MM.1S (cell line): ENCODE measurements at regions not wholly inside any gene's neighbourhood (a gene's known extent, or its start where the extent isn't known, plus 50 kb on each side); places are given as distances from the start of the nearest gene placed in this dataset.

ENCODE experiments used
- DNase-seq: peaks from one replicate; pipeline ENCODE4 v3.0.0-alpha.2; 2015
- H2AFZ ChIP-seq: fragments of 300-600 bp; sonication (generic); 2 replicates; pipeline ENCODE4 v1.6.0; 2016; ENCODE audit warnings: antibody characterized with exemption, low read length
- H3F3A ChIP-seq: fragments of 300-600 bp; sonication (generic); 2 replicates; pipeline ENCODE4 v1.6.1; 2016; ENCODE audit warnings: mild to moderate bottlenecking, antibody characterized with exemption, low read length, moderate library complexity, mixed read lengths; ENCODE audit not compliant: insufficient read depth
- H3K27ac ChIP-seq: fragments of 300-600 bp; sonication (generic); 2 replicates; pipeline ENCODE4 v1.5.1; 2016; ENCODE audit warnings: mild to moderate bottlenecking, low read length
- H3K27me3 ChIP-seq: fragments of 300-600 bp; sonication (generic); replicated peaks from 2 replicates; pipeline ENCODE4 v1.6.0; 2016; ENCODE audit warnings: low read length; ENCODE audit not compliant: insufficient read depth
- H3K36me3 ChIP-seq: fragments of 300-600 bp; sonication (generic); replicated peaks from 2 replicates; pipeline ENCODE4 v1.6.1; 2016; ENCODE audit warnings: mild to moderate bottlenecking, low read length, mixed read lengths; ENCODE audit not compliant: insufficient read depth
- H3K4me1 ChIP-seq: fragments of 300-600 bp; sonication (generic); 2 replicates; pipeline ENCODE4 v1.6.1; 2016; ENCODE audit warnings: low read length, mixed read lengths
- H3K4me2 ChIP-seq: fragments of 300-600 bp; sonication (generic); 2 replicates; pipeline ENCODE4 v1.6.0; 2016; ENCODE audit warnings: low read depth, low read length
- H3K4me3 ChIP-seq: fragments of 300-600 bp; sonication (generic); 2 replicates; pipeline ENCODE4 v1.5.1; 2016; ENCODE audit warnings: low read length, mixed read lengths
- H3K79me2 ChIP-seq: fragments of 300-600 bp; sonication (generic); 2 replicates; pipeline ENCODE4 v1.6.1; 2016; ENCODE audit warnings: mixed run types, low read length, mixed read lengths
- H3K9ac ChIP-seq: fragments of 300-600 bp; sonication (generic); 2 replicates; pipeline ENCODE4 v1.6.1; 2016; ENCODE audit warnings: low read length, mixed read lengths
- H3K9me2 ChIP-seq: fragments of 300-600 bp; sonication (generic); replicated peaks from 2 replicates; pipeline ENCODE4 v1.6.1; 2016; ENCODE audit warnings: mild to moderate bottlenecking, low read length, mixed read lengths; ENCODE audit not compliant: insufficient read depth
- H3K9me3 ChIP-seq: fragments of 300-600 bp; sonication (generic); replicated peaks from 2 replicates; pipeline ENCODE4 v1.6.1; 2016; ENCODE audit warnings: mild to moderate bottlenecking, low read length, mixed read lengths; ENCODE audit not compliant: insufficient read depth
- H4K20me1 ChIP-seq: fragments of 300-600 bp; sonication (generic); 2 replicates; pipeline ENCODE4 v1.6.1; 2016; ENCODE audit warnings: mild to moderate bottlenecking, low read length, moderate library complexity, mixed read lengths; ENCODE audit not compliant: insufficient read depth
- CTCF ChIP-seq: fragments of 300-600 bp; sonication (generic); IDR thresholded peaks from 2 replicates; pipeline ENCODE4 v1.5.1; 2016; ENCODE audit warnings: antibody characterized with exemption, low read length, mixed read lengths
- EZH2 ChIP-seq: fragments of 300-600 bp; sonication (generic); optimal IDR thresholded peaks from 2 replicates; pipeline ENCODE3; 2017; ENCODE audit warnings: low read depth, mild to moderate bottlenecking, antibody characterized with exemption, low read length, mixed read lengths
- EZH2phosphoT487 ChIP-seq: fragments of 300-600 bp; sonication (generic); IDR thresholded peaks from 2 replicates; pipeline ENCODE4 v1.6.1; 2018; ENCODE audit warnings: antibody characterized with exemption, low read length

- no peak overlapping the region for H3K27ac ChIP-seq
- no peaks in the 10 kb centered on the region for H3K9me3 ChIP-seq
- no peak overlapping the region for H2AFZ ChIP-seq
- no peak overlapping the region for H3K9ac ChIP-seq
- DNase-seq = no peak
- H4K20me1 ChIP-seq = no peaks in the 10 kb centered on the region
- no peaks in the 10 kb centered on the region for H3K36me3 ChIP-seq
- no peaks in the 10 kb centered on the region for H3K27me3 ChIP-seq
- no peaks in the 10 kb centered on the region for H3F3A ChIP-seq
- no peaks in the 10 kb centered on the region for H3K79me2 ChIP-seq
- no peak overlapping the region for H3K4me2 ChIP-seq
- TF ChIP-seq EZH2phosphoT487 = no peak
- TF ChIP-seq EZH2 = no peak
- no peak for TF ChIP-seq CTCF
- H3K9me2 ChIP-seq = no peaks in the 10 kb centered on the region
- no peaks in the 10 kb centered on the region for H3K4me1 ChIP-seq
- H3K4me3 ChIP-seq = no peak overlapping the region
These were observed 77.3 kb upstream of the APC start for GRCh38 chr5:112660359-112660758.

- Histone ChIP-seq H3K27ac (no peak overlapping the region), H4K20me1 (no peaks in the 10 kb centered on the region), H3K9me3 (no peaks in the 10 kb centered on the region), H2AFZ (no peak overlapping the region), H3K4me3 (no peak overlapping the region), H3F3A (no peaks in the 10 kb centered on the region), H3K9ac (no peak overlapping the region), H3K79me2 (no peaks in the 10 kb centered on the region), H3K4me2 (no peak overlapping the region), H3K27me3 (no peaks in the 10 kb centered on the region), H3K36me3 (no peaks in the 10 kb centered on the region), H3K9me2 (no peaks in the 10 kb centered on the region), H3K4me1 (no peaks in the 10 kb centered on the region)
- TF ChIP-seq EZH2phosphoT487 (no peak), EZH2 (no peak), CTCF (no peak)
- DNase-seq = no peak
These were observed 74.5 kb upstream of the APC start for GRCh38 chr5:112663146-112663545.

GRCh38 chr5:112668016-112668415, 69.7 kb upstream of the APC start:
- no peak for DNase-seq
- Histone ChIP-seq H3K27ac (no peak overlapping the region), H3K4me2 (no peak overlapping the region), H3K36me3 (no peaks in the 10 kb centered on the region), H3K27me3 (no peaks in the 10 kb centered on the region), H3K9me3 (no peaks in the 10 kb centered on the region), H3K4me1 (no peaks in the 10 kb centered on the region), H3K79me2 (no peaks in the 10 kb centered on the region), H3K9me2 (no peaks in the 10 kb centered on the region), H2AFZ (no peak overlapping the region), H3F3A (no peaks in the 10 kb centered on the region), H3K9ac (no peak overlapping the region), H3K4me3 (no peak overlapping the region), H4K20me1 (no peaks in the 10 kb centered on the region)
- TF ChIP-seq CTCF = no peak

- Histone ChIP-seq H3K4me3 (no peak overlapping the region), H3K27me3 (no peaks in the 10 kb centered on the region), H3K9me2 (no peaks in the 10 kb centered on the region), H3F3A (no peaks in the 10 kb centered on the region), H3K9ac (no peak overlapping the region), H3K4me2 (no peak overlapping the region), H4K20me1 (no peaks in the 10 kb centered on the region), H3K27ac (no peak overlapping the region), H3K36me3 (no peaks in the 10 kb centered on the region), H2AFZ (no peak overlapping the region), H3K4me1 (no peaks in the 10 kb centered on the region), H3K79me2 (no peaks in the 10 kb centered on the region), H3K9me3 (no peaks in the 10 kb centered on the region)
- no peak for TF ChIP-seq EZH2
- no peak for DNase-seq
These were observed 68.8 kb upstream of the APC start for GRCh38 chr5:112668911-112669310.
